ENCODE measurements at regions not wholly inside any gene's neighbourhood (a gene's known extent, or its start where the extent isn't known, plus 50 kb on each side); places are given as distances from the start of the nearest gene placed in this dataset.

DNA sequence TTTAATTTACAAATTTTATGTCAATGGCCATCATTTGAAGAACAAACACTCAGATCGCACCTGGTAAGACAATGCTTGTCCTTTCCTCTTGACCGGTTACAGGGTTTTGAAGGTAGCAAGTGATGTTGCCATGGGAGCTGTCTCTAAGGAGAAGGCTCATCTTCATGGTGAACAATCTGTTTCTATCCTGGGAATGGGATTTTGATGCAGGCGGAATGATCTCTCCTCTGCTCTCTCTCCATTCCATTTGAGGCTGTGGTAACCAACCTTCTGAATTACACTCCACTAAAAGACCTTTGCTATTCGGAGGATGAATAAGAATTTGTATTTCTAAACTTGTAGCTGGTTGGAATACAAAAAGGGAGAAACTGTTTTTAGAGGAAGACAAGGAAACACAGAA, 57.9 kb upstream of the SLC5A9 start:
- FAIRE-seq, result no peak

DNA sequence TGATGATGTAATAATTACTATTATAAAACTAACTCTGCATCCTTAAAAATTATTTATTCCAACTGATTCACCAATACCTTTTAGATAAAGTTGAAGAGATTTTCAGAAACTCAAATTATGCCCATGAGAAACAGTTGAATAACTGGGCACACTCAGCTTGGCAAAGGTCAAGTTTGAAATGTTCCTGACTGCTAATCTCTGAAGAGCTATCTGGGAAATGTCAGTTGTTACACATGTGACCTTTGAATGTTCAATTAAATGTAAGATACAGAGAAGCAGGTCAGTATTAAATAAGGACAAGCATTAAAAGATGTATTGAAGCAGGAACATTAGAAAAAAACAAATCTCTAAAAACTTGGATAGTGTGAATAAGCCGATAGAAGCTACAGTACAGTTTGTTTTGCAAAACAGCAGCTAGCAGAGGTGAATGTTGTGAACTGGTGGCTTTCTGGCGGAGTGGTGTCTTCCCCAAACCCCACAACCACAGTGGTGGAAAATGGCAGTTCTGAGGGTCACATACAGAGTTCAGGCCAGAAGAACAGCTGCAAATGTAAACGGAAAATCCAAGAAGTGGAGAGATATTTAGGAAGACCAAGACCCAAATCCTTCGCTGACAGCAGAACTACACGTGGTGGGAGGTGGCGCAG, 61.9 kb upstream of the SLC5A9 start:
- no peak for FAIRE-seq

- FAIRE-seq, result no peak
Observed at GRCh38 chr1:48139275-48139674, 83.2 kb upstream of the SLC5A9 start.

- FAIRE-seq, result no peak
Observed at GRCh38 chr1:48127735-48128685, 94.5 kb upstream of the SLC5A9 start.

GRCh38 chr1:48123647-48124046, 98.9 kb upstream of the SLC5A9 start:
- no peak for FAIRE-seq

- no peak for FAIRE-seq
Observed at GRCh38 chr1:48121955-48122354, 100.6 kb upstream of the SLC5A9 start.

DNA sequence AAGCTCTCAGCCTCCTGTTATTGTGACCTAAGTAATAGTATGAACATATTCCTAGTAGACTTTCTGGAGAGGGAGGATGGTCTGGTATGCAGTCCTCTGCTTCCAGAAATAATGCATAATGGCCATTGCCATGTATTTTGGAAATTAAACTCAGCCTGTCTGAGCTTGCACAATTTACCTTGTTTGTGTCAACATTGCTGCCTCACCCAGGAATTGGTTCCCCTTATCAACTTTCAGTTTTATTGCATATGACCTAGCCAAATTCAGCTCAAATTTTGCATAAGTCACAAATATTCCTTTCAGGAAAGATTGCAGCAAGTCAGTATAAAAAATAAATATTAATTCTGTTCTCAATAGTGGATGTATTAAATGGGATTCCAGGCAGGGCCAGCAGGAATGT, 101.9 kb upstream of the SLC5A9 start:
- no peak for FAIRE-seq

GRCh38 chr1:48115835-48116234, 106.7 kb upstream of the SLC5A9 start:
- no peak for FAIRE-seq

- FAIRE-seq, result no peak
Observed at GRCh38 chr1:48114596-48115382, 107.7 kb upstream of the SLC5A9 start.

GRCh38 chr1:48109390-48110013, 112.3 kb upstream of the TRABD2B start:
- no peak for FAIRE-seq

GRCh38 chr1:48107516-48107915, 110.3 kb upstream of the TRABD2B start:
- FAIRE-seq, result no peak

DNA sequence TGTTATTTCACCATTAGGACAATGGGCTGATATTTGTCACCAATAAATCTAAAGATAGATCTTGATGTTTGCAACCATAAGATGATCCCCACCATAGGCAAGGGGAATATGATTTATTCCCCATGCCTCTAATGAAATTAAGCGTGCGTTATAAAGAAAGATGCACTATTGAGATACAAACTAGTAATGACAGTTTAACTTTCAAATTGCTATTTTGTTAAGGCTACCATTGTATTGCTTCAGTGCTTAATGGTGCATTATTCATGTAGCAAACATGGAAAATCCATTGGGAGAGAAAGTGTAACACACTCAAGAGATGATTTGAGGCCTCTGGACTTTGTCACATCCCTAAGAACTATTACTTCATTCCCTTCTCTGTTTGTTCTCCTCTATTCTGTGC, 108.9 kb upstream of the TRABD2B start:
- FAIRE-seq, result no peak

DNA sequence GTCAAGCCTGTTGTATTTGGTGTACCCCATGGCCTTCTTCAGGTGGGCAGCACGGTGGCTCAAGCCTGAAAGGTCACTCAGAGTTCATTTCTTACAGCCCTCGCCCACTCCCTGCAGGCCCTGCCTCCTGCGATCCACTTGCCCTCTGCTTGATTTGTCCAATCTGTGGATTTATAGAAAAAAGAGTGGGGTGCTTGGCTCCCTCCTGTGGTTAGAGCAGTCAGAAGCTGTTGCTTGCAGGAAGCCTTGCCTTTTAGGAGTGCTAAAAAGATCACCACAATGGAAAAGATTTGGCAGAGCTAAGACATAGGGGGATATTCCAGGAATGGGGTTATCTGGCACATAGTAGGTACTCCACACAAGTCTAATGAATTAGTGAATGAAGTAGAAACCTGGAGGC, 108.0 kb upstream of the TRABD2B start:
- no peak for FAIRE-seq

GRCh38 chr1:48103495-48103894, 106.3 kb upstream of the TRABD2B start:
- no peak for FAIRE-seq

GRCh38 chr1:48102766-48103165, 105.6 kb upstream of the TRABD2B start:
- FAIRE-seq, result no peak

DNA sequence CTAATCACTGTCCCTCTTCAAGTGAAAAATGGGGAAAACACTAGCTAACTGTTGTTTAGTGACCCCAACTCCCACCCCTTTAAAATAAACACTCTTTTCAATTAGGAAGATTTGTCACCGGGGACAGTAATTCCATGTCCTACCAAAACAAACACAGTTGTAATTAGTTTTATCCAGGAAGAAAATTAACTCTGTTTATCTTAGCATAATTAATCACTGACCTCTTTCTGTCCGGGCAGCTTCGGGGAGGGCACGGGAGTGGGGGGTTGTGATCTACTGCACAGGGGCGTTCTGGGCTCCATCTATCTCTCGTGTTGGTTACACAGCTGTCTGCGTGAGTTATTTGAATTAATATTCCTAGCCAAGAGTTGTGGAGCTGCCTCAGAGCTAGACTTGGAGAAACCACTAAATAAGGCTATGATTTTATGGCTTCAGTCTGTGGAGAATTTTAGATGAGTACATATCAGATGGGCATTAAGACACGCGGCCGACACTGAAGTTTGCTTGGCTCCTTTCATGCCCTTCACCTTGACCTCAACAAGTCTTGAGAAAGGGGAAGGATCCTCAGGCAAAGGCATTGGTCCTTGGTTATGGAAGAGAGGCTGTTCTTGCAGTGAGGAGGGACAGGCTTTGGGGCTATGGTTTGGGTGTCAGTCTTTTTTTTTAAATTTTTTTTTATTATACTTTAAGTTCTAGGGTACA, 102.0 kb upstream of the TRABD2B start:
- no peak for FAIRE-seq

GRCh38 chr1:48093696-48094528, 96.7 kb upstream of the TRABD2B start:
- FAIRE-seq, result no peak

DNA sequence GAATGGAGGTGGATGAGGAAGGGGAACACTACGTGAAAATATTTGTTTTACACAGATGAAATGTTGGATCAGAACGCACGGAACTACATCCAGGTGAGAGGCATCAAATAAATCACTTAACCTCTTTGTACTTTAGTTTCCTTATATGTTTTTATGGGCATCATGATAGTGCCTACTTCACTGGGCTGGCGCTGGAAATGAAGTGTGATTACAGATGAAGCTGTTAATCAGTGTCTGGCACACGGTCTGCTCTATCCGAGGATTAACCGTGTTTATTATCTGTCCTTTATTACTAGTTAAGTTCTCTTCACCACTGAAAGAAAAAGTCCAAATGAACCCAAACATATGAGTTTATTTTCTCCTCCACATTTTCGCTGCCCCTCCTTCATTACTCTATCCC, 96.0 kb upstream of the TRABD2B start:
- no peak for FAIRE-seq

DNA sequence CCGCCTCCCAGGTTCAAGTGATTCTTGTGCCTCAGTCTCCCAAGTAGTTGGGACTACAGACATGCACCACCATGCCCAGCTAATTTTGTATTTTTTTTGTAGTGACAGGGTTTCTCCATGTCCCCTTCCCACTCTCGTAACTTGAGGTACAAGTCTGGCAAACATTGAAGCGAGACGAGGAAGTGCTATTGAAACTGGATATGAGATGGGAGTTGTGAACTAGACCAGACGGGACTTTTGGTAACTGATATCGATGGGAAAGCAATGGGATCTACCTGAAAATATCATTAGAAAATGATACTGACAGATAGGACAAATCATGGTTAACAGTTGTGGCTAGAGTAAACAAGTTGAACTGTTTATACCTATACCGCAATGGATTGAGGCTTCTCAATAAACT, 95.2 kb upstream of the TRABD2B start:
- FAIRE-seq, result no peak

GRCh38 chr1:48089356-48089891, 92.2 kb upstream of the TRABD2B start:
- FAIRE-seq, result no peak

DNA sequence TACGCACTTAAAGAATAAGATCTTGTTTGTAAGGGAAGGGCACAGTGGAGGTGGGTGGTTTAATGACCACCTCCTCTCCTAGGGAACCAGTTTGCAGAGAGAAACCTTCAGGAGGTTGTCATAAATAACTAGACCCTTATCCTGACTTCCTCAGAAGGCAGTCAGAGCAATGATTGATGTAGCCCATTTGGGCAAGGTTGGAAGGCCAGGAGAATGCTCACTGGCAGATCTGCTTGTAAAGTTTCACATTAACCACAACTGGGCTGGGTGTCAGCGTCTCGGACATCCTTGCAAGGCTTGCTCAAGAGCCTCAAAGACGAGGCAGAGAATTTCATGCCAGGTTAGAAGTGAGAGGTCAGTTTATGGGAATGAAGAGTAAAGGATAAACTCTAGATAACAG, 87.6 kb upstream of the TRABD2B start:
- no peak for FAIRE-seq

Data from TTC549 (cell line).